HG03469 (cell line): ENCODE measurements at regions not wholly inside any gene's neighbourhood (a gene's known extent, or its start where the extent isn't known, plus 50 kb on each side); places are given as distances from the start of the nearest gene placed in this dataset.

Experiments used
- ATAC-seq: cut with Tn5 transposase; IDR thresholded peaks from one replicate; pipeline ENCODE4 v1.9.1; 2021; ENCODE audit warnings: mild to moderate bottlenecking, moderate library complexity, moderate number of reproducible peaks; ENCODE audit not compliant: unreplicated experiment

GRCh38 chr4:141573678-141574077 is 62.7 kb upstream of the IL15 start:
- ATAC-seq = no peak

GRCh38 chr4:141575884-141576283 is 60.5 kb upstream of the IL15 start:
- ATAC-seq = no peak

GRCh38 chr4:141576585-141577110 is 59.7 kb upstream of the IL15 start:
- no peak for ATAC-seq

- no peak for ATAC-seq
Observed at GRCh38 chr4:141578451-141578850, 57.9 kb upstream of the IL15 start.

- ATAC-seq = no peak
Observed at GRCh38 chr4:141580523-141580922, 55.9 kb upstream of the IL15 start.
